ENCODE measurements at regions not wholly inside any gene's neighbourhood (a gene's known extent, or its start where the extent isn't known, plus 50 kb on each side); places are given as distances from the start of the nearest gene placed in this dataset.

GRCh38 chr11:45412051-45412471 lies 125.9 kb upstream of the SYT13 start:
- Histone ChIP-seq H2AFZ (ENCODE audit: low read length) (no peak overlapping the region), H3K36me3 (replicated peaks in 1 of 2; ENCODE audit: control insufficient read depth in 1 of 2, insufficient read depth in 2 of 2, low read length in 2 of 2) (no peaks in the 10 kb centered on the region), H3K4me1 (ENCODE audit: insufficient read depth, low read length) (no peaks in the 10 kb centered on the region), H3K27me3 (ENCODE audit: control insufficient read depth in 1 of 2, insufficient read depth in 2 of 2, low read length in 2 of 2) (peaks cover 0 to 23% of the 10 kb centered on the region in 2 experiments; a peak in 3 of 5 replicates), H3K79me2 (ENCODE audit: insufficient read depth, low read length) (no peaks in the 10 kb centered on the region), H3K27ac (ENCODE audit: extremely low read length, insufficient read depth, low read length) (no peak overlapping the region), H3K4me2 (ENCODE audit: low read depth, low read length) (no peak overlapping the region), H4K20me1 (ENCODE audit: insufficient read depth, low read length) (no peaks in the 10 kb centered on the region), H3K9ac (ENCODE audit: insufficient read depth, low read depth, low read length) (no peak overlapping the region), H3K4me3 (replicated peaks in 1 of 3; ENCODE audit: insufficient read depth in 1 of 3, low read depth in 2 of 3, low read length in 3 of 3) (no peak overlapping the region), H3K9me3 (ENCODE audit: low read length) (no peaks in the 10 kb centered on the region)
- no TSS peak for BruUV-seq (replicated peaks)
- ChIA-PET CTCF (ENCODE audit: low intra/inter-chr PET ratio, low total read pairs) (no interaction called here), POLR2A (no interaction called here)
- WGBS (ENCODE audit: low lambda C conversion rate), result 38% methylated on average over 12 of the region's 12 CpGs
- DNase-seq (ENCODE audit: low spot score), result no peak
- in situ Hi-C loops (cut with HindIII; ENCODE audit: extremely low pct_ligation_motif_present, low pct_unique_long_range_greater_than_20kb) (no loop called here), intact Hi-C loops (cut with micrococcal nuclease; ENCODE audit: unreplicated experiment) (no loop called here)
- no peak for FAIRE-seq
- ATAC-seq, result no peak
- TF ChIP-seq MED8 (CRISPR knock-in tag; IDR thresholded peaks at IDR 0.05; ENCODE audit: insufficient replicate concordance) (no peak), DMAP1 (CRISPR knock-in tag; IDR thresholded peaks at IDR 0.05) (no peak), AGO2 (optimal IDR thresholded peaks at IDR 0.05; ENCODE audit: low read depth, low read length) (no peak), SRY (CRISPR knock-in tag; IDR thresholded peaks at IDR 0.05) (no peak), IRF2 (CRISPR knock-in tag; IDR thresholded peaks at IDR 0.05) (no peak), ZNF652 (CRISPR knock-in tag; IDR thresholded peaks at IDR 0.05; ENCODE audit: borderline replicate concordance, low read depth) (no peak)

GRCh38 chr11:45411228-45411946 lies 125.2 kb upstream of the SYT13 start:
- Histone ChIP-seq H3K9ac (ENCODE audit: insufficient read depth, low read depth, low read length) (no peak overlapping the region), H3K4me2 (ENCODE audit: low read depth, low read length) (no peak overlapping the region), H3K9me3 (ENCODE audit: low read length) (no peaks in the 10 kb centered on the region), H3K4me1 (ENCODE audit: insufficient read depth, low read length) (no peaks in the 10 kb centered on the region), H3K27ac (ENCODE audit: extremely low read length, insufficient read depth, low read length) (no peak overlapping the region), H3K27me3 (ENCODE audit: control insufficient read depth in 1 of 2, insufficient read depth in 2 of 2, low read length in 2 of 2) (peaks cover 0 to 24% of the 10 kb centered on the region in 2 experiments; a peak in 3 of 5 replicates), H3K79me2 (ENCODE audit: insufficient read depth, low read length) (no peaks in the 10 kb centered on the region), H3K36me3 (replicated peaks in 1 of 2; ENCODE audit: control insufficient read depth in 1 of 2, insufficient read depth in 2 of 2, low read length in 2 of 2) (no peaks in the 10 kb centered on the region), H4K20me1 (ENCODE audit: insufficient read depth, low read length) (no peaks in the 10 kb centered on the region), H2AFZ (ENCODE audit: low read length) (no peak overlapping the region), H3K4me3 (replicated peaks in 1 of 3; ENCODE audit: insufficient read depth in 1 of 3, low read depth in 2 of 3, low read length in 3 of 3) (no peak overlapping the region)
- in situ Hi-C loops (cut with HindIII; ENCODE audit: extremely low pct_ligation_motif_present, low pct_unique_long_range_greater_than_20kb) (no loop called here), intact Hi-C loops (cut with micrococcal nuclease; ENCODE audit: unreplicated experiment) (no loop called here)
- CTCF ChIA-PET (ENCODE audit: low intra/inter-chr PET ratio, low total read pairs), result no interaction called here
- no peak for DNase-seq (ENCODE audit: low spot score)
- POLR2A ChIA-PET, result no interaction called here
- 16% methylated on average over 7 of the region's 7 CpGs for whole genome bisulfite sequencing (ENCODE audit: low lambda C conversion rate)
- no TSS peak for BruUV-seq (replicated peaks)
- ATAC-seq, result no peak
- FAIRE-seq, result no peak
- no peak for TF ChIP-seq ZNF136 (CRISPR knock-in tag; IDR thresholded peaks at IDR 0.05; ENCODE audit: low read depth)
- TF ChIP-seq ARID4A (CRISPR knock-in tag; IDR thresholded peaks at IDR 0.05; ENCODE audit: borderline replicate concordance), result no peak
- no peak for TF ChIP-seq ZNF773 (CRISPR knock-in tag; IDR thresholded peaks at IDR 0.05; ENCODE audit: borderline replicate concordance)
- TF ChIP-seq NR2C2 (CRISPR knock-in tag; IDR thresholded peaks at IDR 0.05; ENCODE audit: borderline replicate concordance), result no peak
- TF ChIP-seq ATF7 (IDR thresholded peaks at IDR 0.05), result no peak
- no peak for TF ChIP-seq ATF7 (CRISPR knock-in tag; IDR thresholded peaks at IDR 0.05)
- TF ChIP-seq ZNF18 (CRISPR knock-in tag; IDR thresholded peaks at IDR 0.05; ENCODE audit: insufficient replicate concordance), result no peak
- TF ChIP-seq SSRP1 (CRISPR knock-in tag; IDR thresholded peaks at IDR 0.05), result no peak
